ENCODE measurements at regions not wholly inside any gene's neighbourhood (a gene's known extent, or its start where the extent isn't known, plus 50 kb on each side); places are given as distances from the start of the nearest gene placed in this dataset.
"Not testable (repeated sequence)": the region's sequence is repeated elsewhere in the genome, so short reads cannot be mapped to it uniquely, and the experiment has no call there.

GRCh38 chr16:22721511-22722100 lies 92.4 kb upstream of the HS3ST2 start:
- DNase-seq (ENCODE audit: low read depth): no peak

- not testable (repeated sequence) for DNase-seq (ENCODE audit: low read depth)
Observed at GRCh38 chr16:22722551-22723541, 91.1 kb upstream of the HS3ST2 start.

- DNase-seq (ENCODE audit: low read depth): no peak
Observed at GRCh38 chr16:22726868-22727267, 87.1 kb upstream of the HS3ST2 start.

GRCh38 chr16:22727285-22728166 lies 86.4 kb upstream of the HS3ST2 start:
- no peak for DNase-seq (ENCODE audit: low read depth)

- no peak for DNase-seq (ENCODE audit: low read depth)
Observed at GRCh38 chr16:22728167-22728836, 85.7 kb upstream of the HS3ST2 start.

GRCh38 chr16:22732400-22732799 lies 81.6 kb upstream of the HS3ST2 start:
- DNase-seq (ENCODE audit: low read depth): no peak

GRCh38 chr16:22732959-22733358 lies 81.0 kb upstream of the HS3ST2 start:
- no peak for DNase-seq (ENCODE audit: low read depth)

GRCh38 chr16:22734368-22734767 lies 79.6 kb upstream of the HS3ST2 start:
- DNase-seq (ENCODE audit: low read depth): no peak

- no peak for DNase-seq (ENCODE audit: low read depth)
Observed at GRCh38 chr16:22736791-22737190, 77.2 kb upstream of the HS3ST2 start.

GRCh38 chr16:22739077-22739476 lies 74.9 kb upstream of the HS3ST2 start:
- DNase-seq (ENCODE audit: low read depth): no peak

- no peak for DNase-seq (ENCODE audit: low read depth)
Observed at GRCh38 chr16:22743401-22743800, 70.6 kb upstream of the HS3ST2 start.

- no peak for DNase-seq (ENCODE audit: low read depth)
Observed at GRCh38 chr16:22751104-22751667, 62.8 kb upstream of the HS3ST2 start.

GRCh38 chr16:22751685-22752084 lies 62.3 kb upstream of the HS3ST2 start:
- no peak for DNase-seq (ENCODE audit: low read depth)

GRCh38 chr16:22753451-22753850 lies 60.5 kb upstream of the HS3ST2 start:
- no peak for DNase-seq (ENCODE audit: low read depth)

GRCh38 chr16:22754577-22754976 lies 59.4 kb upstream of the HS3ST2 start:
- no peak for DNase-seq (ENCODE audit: low read depth)

- DNase-seq (ENCODE audit: low read depth): no peak
Observed at GRCh38 chr16:22757202-22757601, 56.8 kb upstream of the HS3ST2 start.

GRCh38 chr16:22762486-22762885 lies 51.5 kb upstream of the HS3ST2 start:
- DNase-seq (ENCODE audit: low read depth): no peak

- no peak for DNase-seq (ENCODE audit: low read depth)
Observed at GRCh38 chr16:22763437-22764080, 50.4 kb upstream of the HS3ST2 start.
